Activated naive CD4-positive, alpha-beta T cell treated with anti-CD3 and anti-CD28 coated beads, Interleukin-2, amount 50 U/mL, for 24 hours (primary cell): ENCODE measurements at regions not wholly inside any gene's neighbourhood (a gene's known extent, or its start where the extent isn't known, plus 50 kb on each side); places are given as distances from the start of the nearest gene placed in this dataset.

Experiments used
- H3K27ac Mint-ChIP-seq: one replicate; pipeline ENCODE4 v1.8.0; 2021; ENCODE audit warnings: mild to moderate bottlenecking, mixed read lengths
- H3K27me3 Mint-ChIP-seq: one replicate; pipeline ENCODE4 v1.8.0; 2021; ENCODE audit warnings: mixed read lengths
- H3K36me3 Mint-ChIP-seq: one replicate; pipeline ENCODE4 v1.8.0; 2021; ENCODE audit warnings: mixed read lengths
- H3K4me1 Mint-ChIP-seq: one replicate; pipeline ENCODE4 v1.8.0; 2021; ENCODE audit warnings: mixed read lengths
- H3K4me3 Mint-ChIP-seq: one replicate; pipeline ENCODE4 v1.8.0; 2021; ENCODE audit warnings: mild to moderate bottlenecking, mixed read lengths
- H3K9me3 Mint-ChIP-seq: one replicate; pipeline ENCODE4 v1.8.0; 2021; ENCODE audit warnings: mixed read lengths

DNA sequence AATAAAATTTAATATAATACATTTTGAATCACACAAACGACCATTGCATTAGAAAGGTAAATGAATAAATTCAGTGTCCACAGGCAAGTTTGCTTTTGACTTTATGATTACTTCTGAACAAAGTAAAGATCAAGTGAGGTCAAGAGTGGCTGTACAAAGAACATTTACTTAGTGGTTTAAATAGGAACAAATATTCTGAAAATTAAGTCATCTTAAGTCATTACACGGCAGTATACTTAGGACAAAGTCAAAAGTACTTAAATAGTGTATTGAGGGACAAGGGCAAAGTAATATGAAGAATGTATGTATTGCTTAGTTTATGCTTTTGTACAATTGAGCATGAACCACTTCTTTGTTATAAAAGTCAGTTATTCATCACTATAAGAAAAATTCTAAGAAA is 1511.2 kb upstream of the CDH9 start:
- Mint-ChIP-seq H3K27ac (no peak overlapping the region), H3K27me3 (no peaks in the 10 kb centered on the region), H3K4me3 (no peak overlapping the region), H3K36me3 (no peaks in the 10 kb centered on the region), H3K4me1 (no peaks in the 10 kb centered on the region), H3K9me3 (peaks cover 2% of the 10 kb centered on the region)

DNA sequence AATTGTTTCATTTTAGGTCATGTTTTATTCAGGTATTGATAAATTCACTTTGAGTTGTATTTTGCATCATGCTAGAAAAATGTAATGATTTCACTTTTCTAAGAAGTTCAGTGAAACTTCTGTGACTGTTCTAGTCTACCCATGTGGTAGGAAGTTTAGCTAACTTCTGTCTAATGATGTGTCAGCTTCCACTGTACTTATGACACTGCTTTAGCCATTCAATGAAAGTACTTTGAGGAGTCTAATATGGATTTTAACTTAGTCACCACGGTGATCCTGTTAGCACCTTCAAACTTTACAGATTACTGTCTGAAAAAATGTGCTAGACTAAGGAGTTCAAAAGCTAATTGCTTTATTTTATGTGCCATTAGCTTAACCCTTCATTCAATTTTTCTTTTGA is 1510.5 kb upstream of the CDH9 start:
- Mint-ChIP-seq H3K27ac (no peak overlapping the region), H3K9me3 (no peaks in the 10 kb centered on the region), H3K4me1 (no peaks in the 10 kb centered on the region), H3K27me3 (no peaks in the 10 kb centered on the region), H3K4me3 (no peak overlapping the region), H3K36me3 (no peaks in the 10 kb centered on the region)

GRCh38 chr5:28544501-28544900 is 1506.1 kb upstream of the CDH9 start:
- H3K27me3 Mint-ChIP-seq = no peaks in the 10 kb centered on the region
- no peaks in the 10 kb centered on the region for H3K4me1 Mint-ChIP-seq
- no peaks in the 10 kb centered on the region for H3K9me3 Mint-ChIP-seq
- no peak overlapping the region for H3K27ac Mint-ChIP-seq
- no peak overlapping the region for H3K4me3 Mint-ChIP-seq
- no peaks in the 10 kb centered on the region for H3K36me3 Mint-ChIP-seq

GRCh38 chr5:28543473-28544098 is 1505.2 kb upstream of the CDH9 start:
- H3K9me3 Mint-ChIP-seq = no peaks in the 10 kb centered on the region
- no peaks in the 10 kb centered on the region for H3K36me3 Mint-ChIP-seq
- H3K27ac Mint-ChIP-seq = no peak overlapping the region
- H3K27me3 Mint-ChIP-seq = no peaks in the 10 kb centered on the region
- no peak overlapping the region for H3K4me3 Mint-ChIP-seq
- no peaks in the 10 kb centered on the region for H3K4me1 Mint-ChIP-seq

- H3K9me3 Mint-ChIP-seq = no peaks in the 10 kb centered on the region
- no peak overlapping the region for H3K27ac Mint-ChIP-seq
- no peaks in the 10 kb centered on the region for H3K27me3 Mint-ChIP-seq
- no peak overlapping the region for H3K4me3 Mint-ChIP-seq
- H3K4me1 Mint-ChIP-seq = no peaks in the 10 kb centered on the region
- no peaks in the 10 kb centered on the region for H3K36me3 Mint-ChIP-seq
Observed at GRCh38 chr5:28542987-28543386, 1504.6 kb upstream of the CDH9 start.

DNA sequence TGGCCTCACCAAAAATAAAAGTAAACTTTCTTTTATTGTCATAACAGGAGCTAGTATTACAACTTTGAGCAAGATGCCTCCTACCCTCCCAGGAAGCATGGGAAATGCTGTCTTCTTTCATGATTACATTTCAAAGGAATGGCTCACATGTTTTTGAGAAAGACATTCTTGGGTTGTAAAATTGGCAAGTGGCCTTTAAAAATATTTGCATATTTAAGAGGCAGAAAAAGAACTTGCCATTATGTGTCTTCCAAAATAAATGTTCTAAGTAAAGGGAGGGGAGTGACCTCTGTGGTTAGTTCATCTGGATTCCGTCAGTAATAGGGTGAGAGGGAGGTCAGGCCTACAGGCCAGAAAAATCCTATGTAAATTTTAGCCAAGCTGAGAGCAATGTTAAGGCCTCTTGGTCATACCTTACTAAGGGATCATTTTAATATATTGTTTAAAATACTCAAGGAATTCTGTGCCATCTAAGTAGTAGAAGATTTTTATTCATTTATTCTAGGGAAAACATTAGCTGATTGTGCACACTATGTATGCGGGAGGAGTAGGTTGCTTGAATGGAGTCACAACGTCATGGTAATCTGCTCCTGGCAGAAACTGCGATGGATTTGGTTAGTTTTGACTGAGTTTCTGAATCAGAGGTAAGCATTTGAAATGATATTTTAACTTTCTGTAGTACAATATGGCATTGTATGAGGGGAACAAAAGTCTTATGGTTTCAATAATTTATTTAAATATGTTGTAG is 1485.7 kb upstream of the CDH9 start:
- Mint-ChIP-seq H3K27ac (no peak overlapping the region), H3K27me3 (no peaks in the 10 kb centered on the region), H3K4me3 (no peak overlapping the region), H3K36me3 (no peaks in the 10 kb centered on the region), H3K4me1 (no peaks in the 10 kb centered on the region), H3K9me3 (peaks cover 11% of the 10 kb centered on the region)

- Mint-ChIP-seq H3K27ac (no peak overlapping the region), H3K4me1 (no peaks in the 10 kb centered on the region), H3K36me3 (no peaks in the 10 kb centered on the region), H3K9me3 (peaks cover 11% of the 10 kb centered on the region), H3K4me3 (no peak overlapping the region), H3K27me3 (no peaks in the 10 kb centered on the region)
Observed at GRCh38 chr5:28523416-28523815, 1485.0 kb upstream of the CDH9 start.

DNA sequence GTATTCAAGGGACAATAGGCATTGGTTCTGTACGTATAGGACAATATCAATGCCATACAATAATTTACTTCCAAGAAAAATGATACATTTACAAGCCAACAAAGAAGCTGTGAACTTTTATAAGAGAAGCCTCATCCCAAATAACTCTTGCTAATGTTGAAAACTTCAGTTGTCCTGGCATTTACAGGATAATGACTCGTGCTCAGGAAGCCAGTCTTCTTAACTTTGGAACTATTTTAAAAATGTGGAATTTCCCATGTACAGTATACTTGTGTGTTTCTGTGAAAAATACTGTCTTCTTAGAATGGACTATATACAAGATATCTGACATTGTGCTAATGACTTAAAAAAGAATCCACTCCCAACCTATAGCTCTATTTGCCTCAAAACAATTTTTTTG is 1479.3 kb upstream of the CDH9 start:
- Mint-ChIP-seq H3K27ac (no peak overlapping the region), H3K9me3 (peaks cover 7% of the 10 kb centered on the region), H3K36me3 (no peaks in the 10 kb centered on the region), H3K27me3 (no peaks in the 10 kb centered on the region), H3K4me1 (no peaks in the 10 kb centered on the region), H3K4me3 (no peak overlapping the region)

- Mint-ChIP-seq H3K27me3 (no peaks in the 10 kb centered on the region), H3K36me3 (no peaks in the 10 kb centered on the region), H3K9me3 (peaks cover 7% of the 10 kb centered on the region), H3K27ac (no peak overlapping the region), H3K4me1 (no peaks in the 10 kb centered on the region), H3K4me3 (no peak overlapping the region)
Observed at GRCh38 chr5:28516722-28517121, 1478.3 kb upstream of the CDH9 start.

DNA sequence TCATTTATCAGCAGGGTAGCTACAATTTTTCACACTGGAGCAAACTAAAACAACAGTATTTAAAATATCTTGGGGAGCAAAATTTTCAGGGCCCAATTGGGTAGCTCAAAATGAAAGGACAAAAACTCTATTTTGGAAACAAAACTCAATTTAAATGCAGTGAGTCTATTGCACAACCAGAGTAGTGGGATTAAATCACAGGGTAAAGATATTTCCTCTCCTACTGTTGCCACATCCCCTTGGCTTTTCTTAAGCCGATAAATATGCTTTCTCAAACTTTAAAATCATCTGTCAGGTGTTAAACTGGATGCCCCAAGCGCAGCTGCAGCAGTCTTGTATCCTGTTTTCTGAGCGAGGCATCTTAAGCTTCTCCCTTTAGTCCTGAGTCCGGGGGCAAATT is 1474.3 kb upstream of the CDH9 start:
- no peaks in the 10 kb centered on the region for H3K4me1 Mint-ChIP-seq
- H3K36me3 Mint-ChIP-seq = no peaks in the 10 kb centered on the region
- no peaks in the 10 kb centered on the region for H3K27me3 Mint-ChIP-seq
- no peak overlapping the region for H3K4me3 Mint-ChIP-seq
- H3K27ac Mint-ChIP-seq = no peak overlapping the region
- H3K9me3 Mint-ChIP-seq = no peaks in the 10 kb centered on the region

DNA sequence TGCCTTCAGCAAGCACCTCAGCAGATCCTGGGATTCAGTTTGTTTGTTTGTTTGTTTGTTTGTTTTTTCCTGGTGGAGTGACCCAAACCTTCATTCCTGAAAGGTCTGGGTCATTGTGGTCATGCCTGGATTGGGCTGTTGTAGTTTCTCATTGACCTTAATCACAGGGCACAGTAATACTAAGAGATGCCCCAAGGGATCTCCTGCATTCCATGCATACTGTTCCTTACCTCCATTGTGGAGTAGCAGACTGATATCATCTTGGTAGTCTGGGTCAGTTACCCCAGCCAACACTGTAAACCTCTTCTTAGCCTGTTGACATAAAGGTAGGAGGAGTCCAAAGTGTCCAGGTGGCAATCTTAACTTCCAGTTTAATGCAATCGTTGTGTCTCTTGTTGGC is 1466.7 kb upstream of the CDH9 start:
- Mint-ChIP-seq H3K36me3 (no peaks in the 10 kb centered on the region), H3K4me1 (no peaks in the 10 kb centered on the region), H3K9me3 (no peaks in the 10 kb centered on the region), H3K27ac (no peak overlapping the region), H3K4me3 (no peak overlapping the region), H3K27me3 (no peaks in the 10 kb centered on the region)

DNA sequence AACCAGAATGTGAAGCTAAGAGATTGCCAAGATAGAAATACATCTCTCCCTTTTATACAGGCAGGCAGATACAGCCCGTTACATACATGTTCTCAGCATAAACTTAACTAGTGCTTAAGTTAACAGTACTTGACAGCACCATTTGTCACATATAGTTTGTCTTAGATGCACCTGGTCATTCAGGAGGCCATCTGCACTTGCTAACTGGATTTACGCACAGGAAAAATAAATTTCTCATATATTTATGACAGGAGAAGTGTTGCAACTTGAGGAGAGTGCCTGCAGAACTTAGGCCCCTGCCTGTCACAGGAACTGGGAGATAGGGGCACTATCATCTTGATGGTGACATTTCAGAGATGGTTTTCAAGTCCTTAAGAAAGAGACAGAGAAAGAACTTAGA is 1462.1 kb upstream of the CDH9 start:
- H3K27ac Mint-ChIP-seq = no peak overlapping the region
- H3K9me3 Mint-ChIP-seq = no peaks in the 10 kb centered on the region
- no peaks in the 10 kb centered on the region for H3K4me1 Mint-ChIP-seq
- no peaks in the 10 kb centered on the region for H3K36me3 Mint-ChIP-seq
- H3K4me3 Mint-ChIP-seq = no peak overlapping the region
- no peaks in the 10 kb centered on the region for H3K27me3 Mint-ChIP-seq

DNA sequence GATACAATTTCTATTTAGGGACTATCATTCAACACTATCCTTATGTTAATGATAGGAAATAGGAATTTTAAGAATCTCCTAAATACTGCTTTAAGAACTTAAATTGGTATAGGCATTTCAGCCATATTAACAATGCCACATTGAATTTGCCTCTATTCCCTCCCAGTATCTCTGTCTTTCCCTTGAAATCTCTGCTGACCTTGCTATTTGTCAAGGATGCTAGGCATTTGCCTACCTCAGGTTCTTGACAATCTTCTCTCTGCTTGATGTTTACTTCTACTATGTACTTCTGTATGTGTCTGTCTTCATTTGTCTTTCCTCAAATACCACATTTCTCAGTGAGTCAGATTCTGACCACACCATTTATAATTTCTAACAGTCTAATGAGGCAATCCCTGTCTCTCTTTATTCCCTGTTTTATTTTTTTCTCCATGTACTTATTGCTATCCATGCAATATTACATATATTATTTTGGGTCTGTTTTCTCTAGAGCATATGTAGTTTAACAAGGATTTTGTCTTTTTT is 1461.4 kb upstream of the CDH9 start:
- Mint-ChIP-seq H3K27me3 (no peaks in the 10 kb centered on the region), H3K4me3 (no peak overlapping the region), H3K4me1 (no peaks in the 10 kb centered on the region), H3K27ac (no peak overlapping the region), H3K36me3 (no peaks in the 10 kb centered on the region), H3K9me3 (no peaks in the 10 kb centered on the region)

DNA sequence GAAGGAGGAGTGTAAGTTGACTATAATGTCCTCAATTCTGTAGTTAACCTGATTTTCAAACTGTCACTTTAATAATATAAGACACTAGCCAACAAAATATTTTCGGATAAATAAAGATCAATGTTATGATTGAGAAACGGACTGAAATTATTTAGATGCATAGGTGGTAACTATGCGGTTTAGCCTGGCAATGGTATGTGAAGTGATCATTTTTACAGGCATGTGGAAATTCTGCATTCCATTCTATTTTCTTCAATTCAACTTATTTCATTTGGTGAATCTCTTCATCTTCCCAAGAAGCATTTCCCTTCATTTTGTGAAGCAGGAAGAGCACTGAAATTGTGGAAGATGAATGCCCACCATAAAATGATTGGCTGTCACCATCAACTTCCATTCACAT is 1457.5 kb upstream of the CDH9 start:
- H3K9me3 Mint-ChIP-seq = peaks cover 9% of the 10 kb centered on the region
- no peaks in the 10 kb centered on the region for H3K27me3 Mint-ChIP-seq
- H3K36me3 Mint-ChIP-seq = no peaks in the 10 kb centered on the region
- H3K4me1 Mint-ChIP-seq = no peaks in the 10 kb centered on the region
- no peak overlapping the region for H3K4me3 Mint-ChIP-seq
- no peak overlapping the region for H3K27ac Mint-ChIP-seq

- Mint-ChIP-seq H3K4me3 (no peak overlapping the region), H3K27me3 (no peaks in the 10 kb centered on the region), H3K4me1 (no peaks in the 10 kb centered on the region), H3K9me3 (peaks cover 9% of the 10 kb centered on the region), H3K36me3 (no peaks in the 10 kb centered on the region), H3K27ac (no peak overlapping the region)
Observed at GRCh38 chr5:28493456-28493855, 1455.1 kb upstream of the CDH9 start.

DNA sequence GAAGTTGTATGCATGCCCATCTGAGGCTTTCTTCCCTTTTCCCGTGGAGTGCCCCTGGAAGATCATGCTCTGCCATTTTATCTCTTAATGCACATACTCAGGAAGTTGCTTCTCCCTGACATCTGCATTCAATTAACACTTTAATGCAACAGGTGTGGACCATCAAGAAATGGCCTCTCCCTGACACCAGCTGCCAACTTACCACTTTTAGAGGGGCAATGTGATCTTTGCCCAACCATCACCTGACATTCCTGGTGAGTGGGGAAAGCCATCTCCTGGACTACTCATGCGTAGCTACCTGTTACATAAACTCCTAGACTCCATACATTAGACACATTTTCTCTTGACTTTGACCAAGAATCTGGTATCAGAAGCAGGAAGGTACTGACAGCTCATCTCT is 1450.4 kb upstream of the CDH9 start:
- Mint-ChIP-seq H3K4me3 (no peak overlapping the region), H3K27ac (no peak overlapping the region), H3K36me3 (no peaks in the 10 kb centered on the region), H3K4me1 (no peaks in the 10 kb centered on the region), H3K27me3 (no peaks in the 10 kb centered on the region), H3K9me3 (peaks cover 9% of the 10 kb centered on the region)
